ENCODE measurements at regions not wholly inside any gene's neighbourhood (a gene's known extent, or its start where the extent isn't known, plus 50 kb on each side); places are given as distances from the start of the nearest gene placed in this dataset.

DNA sequence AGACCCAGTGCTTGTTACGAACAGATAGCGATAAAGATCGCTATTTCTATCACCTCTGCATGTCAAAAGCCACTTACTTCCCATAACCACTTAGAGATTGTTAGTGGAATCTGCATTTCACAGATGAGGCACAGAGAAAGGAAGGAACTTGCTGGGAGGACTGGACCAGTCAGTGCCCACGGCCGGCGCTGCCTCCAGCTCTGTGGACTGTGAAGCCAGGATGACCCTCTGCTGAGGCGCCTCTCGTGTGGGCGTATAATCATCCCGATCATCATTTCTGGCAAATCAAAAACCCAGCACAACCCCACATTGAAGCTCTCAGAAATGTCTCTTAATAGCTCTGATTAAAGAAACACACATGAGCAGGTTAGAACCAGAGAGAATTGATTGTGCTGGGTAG lies 61.5 kb upstream of the ADRA2C start:
- no peak for DNase-seq

DNA sequence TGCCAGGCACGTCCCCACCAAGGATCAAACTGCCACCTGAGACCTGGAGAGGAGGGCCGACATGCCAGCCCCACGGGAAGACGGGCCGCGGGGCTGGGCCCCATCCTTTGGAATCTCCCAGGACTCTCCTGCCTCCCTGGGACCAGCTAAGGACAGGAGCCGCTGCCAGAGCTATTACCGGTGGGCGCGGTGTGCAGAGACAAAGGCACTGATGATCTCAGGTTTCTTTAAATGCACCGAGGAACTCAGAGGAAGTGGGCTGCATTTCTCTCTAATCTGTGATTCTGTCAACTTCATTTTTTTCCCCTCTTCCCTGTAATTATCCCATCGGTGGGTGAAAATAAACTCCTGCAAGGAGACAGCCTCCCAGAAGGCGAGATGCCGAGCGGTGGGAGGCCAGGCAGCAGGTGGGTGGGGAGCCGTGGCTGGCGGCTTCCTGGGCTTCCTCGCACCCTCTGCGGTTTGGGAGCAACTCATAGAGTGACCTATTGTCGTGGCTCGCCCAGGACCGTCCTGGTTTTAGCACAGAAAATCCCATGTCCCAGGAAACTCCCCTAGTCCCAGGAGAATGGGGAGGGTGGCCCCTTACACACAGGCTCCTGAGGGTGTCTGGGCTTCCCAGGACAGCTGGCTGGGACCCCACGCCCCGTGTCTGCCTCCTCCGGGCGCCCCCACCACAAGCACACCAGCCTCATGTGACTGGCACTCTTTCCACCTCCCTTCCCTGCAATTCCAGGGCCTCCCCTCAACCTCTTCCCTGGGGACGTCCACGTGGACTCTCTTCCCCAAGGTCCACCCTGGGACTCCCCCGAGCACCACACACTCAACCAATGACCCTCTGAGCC lies 62.3 kb upstream of the ADRA2C start:
- no peak for DNase-seq

DNA sequence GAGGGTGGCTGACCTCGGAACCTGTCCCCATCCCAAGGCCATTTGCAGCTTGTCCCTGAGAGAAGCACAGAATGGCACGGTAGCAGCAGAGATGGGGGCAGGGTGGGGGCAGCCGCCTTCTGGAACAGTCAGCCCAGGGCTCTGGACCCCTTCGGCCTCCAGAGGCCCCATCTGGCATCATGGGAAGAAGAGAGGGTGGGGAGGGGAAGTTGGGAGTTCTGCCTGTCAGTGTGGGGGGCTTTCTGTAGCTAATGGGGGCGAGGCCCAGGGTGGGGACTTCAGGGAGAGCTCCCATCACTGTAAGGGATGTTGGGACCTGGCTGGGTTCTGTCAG lies 62.9 kb upstream of the ADRA2C start:
- no peak for DNase-seq

DNA sequence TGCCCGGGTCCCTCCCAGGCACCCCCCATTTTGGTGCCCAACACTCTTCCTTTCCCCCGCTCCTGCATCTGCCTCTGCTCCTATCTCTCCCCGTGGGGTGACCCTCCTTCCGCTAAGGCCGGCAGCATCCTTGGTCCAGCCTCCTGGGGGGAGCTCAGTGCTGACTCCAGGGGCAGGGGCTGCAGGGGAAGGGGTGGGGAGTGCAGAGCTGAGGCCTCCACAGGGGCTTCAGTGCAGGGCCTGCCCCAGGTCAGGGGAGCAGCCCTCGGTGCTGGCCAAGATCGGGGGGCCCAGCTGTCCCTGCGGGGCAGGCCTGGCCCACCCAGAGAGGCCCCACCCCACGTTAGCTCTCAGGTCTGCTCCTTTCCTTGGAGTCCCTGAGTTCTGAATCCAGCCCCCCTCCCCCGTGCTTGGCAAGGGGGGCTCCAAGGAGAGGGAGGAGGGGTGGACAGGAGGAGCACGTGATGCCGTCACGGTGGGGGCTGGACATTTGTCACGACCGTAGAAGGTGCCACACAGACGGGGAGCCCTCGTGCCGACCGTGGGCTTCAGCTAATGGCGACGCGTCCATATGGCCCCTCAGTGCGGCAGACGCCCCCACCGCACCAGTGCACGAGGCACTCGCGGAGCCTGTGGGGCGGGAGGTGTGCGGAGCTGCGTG lies 63.5 kb upstream of the ADRA2C start:
- DNase-seq, result no peak

DNA sequence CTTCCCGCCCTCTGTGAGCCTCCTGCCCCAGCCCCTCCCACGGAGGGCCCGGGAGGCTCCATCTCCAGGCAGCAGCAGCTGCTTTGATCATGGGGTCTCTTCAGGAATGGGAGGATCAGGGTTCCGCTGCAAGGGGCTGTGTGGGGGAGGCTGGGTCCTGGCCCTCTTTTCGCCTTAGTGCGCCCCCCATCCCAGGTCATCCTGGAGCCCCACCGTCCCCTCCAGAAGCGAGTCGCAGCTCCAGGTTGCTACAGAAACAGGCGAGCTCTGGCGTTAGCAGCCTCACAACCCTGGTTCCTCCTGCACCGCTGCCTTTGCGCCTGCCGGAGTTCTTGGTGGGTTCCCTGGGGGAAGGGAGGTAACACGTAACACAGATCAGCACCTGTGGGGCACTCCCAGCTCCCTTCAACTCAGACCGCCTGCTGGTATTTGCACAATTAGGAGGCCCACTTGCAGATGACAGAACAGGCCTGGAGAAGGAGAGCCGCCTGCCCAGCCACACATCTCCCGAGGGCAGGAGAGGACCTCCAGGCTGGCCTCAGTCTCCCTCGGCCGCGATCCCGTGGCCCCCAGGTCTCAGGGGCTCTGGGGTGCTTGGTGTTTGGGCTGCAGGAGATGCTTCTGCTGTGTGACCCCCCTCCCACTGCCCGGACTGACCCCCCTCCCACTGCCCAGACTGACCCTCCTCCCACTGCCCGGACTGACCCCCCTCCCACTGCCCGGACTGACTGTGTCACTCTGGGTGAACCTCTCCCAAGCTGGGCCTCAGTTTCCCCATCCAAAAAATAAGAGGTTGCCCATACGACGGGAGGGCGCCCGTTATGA lies 64.2 kb upstream of the ADRA2C start:
- DNase-seq, result no peak

DNA sequence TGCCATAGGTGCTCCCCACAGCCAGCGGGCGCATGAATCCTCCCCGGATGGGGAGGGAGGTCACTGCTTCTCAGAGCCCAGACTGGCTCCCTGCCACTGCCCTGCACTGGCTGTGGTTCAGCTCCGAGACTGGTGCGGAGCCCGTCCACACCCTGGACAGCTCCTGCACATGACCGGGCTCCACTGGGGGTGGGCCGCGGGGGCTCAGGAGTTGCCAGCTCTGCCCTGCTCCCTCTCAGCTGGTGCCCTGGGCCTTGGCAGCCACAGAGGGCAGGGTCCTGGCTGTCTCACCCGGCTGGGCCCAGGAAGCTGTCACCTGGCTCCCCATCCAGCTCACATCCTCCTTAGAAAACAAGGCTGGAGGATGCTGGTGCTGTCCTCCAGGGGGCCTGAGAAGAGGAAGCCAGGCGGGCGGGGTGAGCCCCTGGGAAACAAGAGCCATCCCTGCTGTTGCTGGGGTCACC lies 64.9 kb upstream of the ADRA2C start:
- no peak for DNase-seq

DNA sequence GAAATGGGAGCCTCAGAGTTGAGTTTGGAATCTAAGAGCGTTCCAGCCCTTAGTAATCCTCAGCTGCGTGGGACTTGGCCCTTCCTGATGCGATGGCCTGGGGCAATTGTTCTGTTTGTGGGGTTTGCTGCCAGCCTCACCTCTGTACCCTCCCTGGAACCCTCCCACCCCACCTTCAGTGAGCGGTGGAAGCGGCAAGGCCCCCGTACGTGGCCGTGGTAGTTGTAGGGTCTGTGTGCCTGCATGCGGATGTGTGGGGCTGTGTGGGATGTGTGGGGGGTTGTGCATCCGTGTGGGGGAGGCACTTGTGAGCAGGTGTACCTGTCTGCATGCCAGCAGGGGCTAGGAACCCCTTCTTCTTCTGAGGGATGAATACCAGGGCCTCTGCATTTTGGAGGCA lies 65.4 kb upstream of the ADRA2C start:
- DNase-seq, result no peak

DNA sequence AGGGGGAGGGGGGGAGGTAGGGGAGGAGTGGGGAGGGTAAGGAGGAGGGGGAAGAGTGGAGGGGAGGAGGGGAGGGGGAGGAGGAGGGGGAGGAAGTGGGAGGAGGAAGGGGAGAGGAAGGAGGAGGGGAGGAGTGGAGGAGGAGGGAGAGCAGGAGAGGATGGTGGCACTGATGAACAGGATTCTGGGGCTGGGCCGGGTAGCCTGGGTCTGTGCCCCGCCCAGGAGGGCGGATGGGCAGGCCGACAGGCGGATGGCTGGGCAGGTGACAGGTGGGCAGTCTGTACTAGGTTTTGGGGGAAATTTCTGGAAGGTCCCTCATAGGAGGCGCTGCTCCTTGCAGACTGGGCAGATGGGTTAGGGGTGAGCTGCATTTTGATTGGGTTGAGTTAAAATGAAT lies 66.0 kb upstream of the ADRA2C start:
- no peak for DNase-seq

DNA sequence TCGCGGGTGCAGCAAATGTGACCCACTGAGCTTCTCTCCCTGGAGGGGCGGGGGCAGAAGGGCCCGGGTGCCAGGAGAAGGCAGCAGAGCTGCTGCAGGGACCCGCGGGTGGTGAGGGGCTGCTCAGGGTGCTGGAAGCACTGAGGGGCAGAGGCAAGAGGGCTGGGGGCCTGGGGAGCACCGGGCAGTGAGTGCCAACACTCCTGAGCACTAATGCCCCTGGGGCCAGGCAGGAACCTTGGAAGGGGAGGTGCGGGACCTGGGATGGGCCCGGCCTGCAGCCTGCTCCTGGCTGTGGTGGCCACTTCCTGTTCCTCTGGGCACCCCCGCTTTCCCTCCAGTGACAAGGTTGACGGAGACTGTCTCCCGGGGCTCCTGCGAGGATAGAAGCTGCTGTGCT lies 66.5 kb upstream of the ADRA2C start:
- no peak for DNase-seq

DNA sequence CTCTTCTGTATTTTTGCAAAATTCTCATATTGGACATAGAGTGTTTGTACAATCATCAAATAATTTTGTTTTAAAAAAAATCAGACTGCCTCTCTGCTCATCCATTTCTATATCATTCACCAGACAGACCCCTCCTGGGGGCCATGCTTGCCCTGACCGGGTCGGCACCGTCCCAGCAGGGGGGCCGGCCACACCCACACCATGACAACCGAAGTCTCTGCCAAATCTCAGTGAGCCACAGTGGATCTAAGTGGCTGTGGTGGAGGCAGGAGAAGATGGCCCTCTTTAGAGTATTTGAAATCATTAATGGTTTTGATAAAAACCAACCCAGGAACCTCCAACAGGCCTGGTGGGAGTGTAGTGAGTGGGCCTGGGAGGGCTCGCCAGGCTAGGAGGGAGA lies 66.9 kb upstream of the ADRA2C start:
- DNase-seq, result no peak

DNA sequence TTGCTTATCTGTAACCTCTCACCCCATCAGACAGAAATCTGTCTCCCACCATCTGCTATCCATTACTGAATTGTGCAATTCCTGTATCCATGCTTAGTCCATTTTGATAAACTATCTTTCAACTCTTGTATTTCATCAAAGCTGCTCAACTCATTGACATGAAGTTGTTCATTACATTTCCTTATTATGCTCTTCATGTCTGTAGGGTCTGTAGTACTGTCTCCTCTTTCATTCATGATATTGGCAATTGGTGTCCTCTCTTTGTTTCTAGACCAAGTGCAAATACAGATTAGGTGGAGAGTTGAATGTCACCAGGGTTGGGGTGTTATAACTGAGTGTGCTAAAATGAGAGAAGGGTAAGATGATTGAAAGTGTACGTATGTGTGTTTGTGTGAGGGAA lies 69.2 kb upstream of the ADRA2C start:
- DNase-seq, result no peak

DNA sequence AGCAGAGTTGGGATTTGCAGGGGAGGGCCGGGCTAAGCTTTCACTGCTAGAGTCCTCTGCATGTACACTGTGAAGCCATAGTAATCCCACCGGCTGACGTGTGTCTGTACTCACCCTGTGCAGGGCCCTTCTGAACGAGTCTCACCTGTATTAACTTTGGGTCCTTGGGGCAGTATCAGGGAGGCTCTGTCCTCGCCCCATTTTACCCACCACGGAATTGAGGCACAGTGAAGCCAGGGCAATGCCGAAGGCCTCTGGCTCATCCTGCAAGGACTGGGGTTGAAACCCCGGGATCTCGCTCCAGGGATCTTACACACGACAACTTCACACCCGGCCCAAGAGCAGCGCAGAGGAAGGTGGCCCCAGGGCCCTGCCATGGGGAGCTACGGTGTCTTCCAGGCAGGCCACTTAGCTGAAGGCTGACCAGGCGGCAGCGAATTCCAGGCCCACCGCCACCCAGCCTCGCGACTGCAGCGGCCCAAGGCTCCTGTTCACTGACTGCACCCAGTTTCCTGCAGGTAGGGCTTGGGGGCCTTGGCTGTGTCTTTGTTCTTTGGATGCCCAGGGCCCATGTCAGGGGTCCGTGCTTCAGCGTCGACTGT lies 75.5 kb upstream of the ADRA2C start:
- no peak for DNase-seq

DNA sequence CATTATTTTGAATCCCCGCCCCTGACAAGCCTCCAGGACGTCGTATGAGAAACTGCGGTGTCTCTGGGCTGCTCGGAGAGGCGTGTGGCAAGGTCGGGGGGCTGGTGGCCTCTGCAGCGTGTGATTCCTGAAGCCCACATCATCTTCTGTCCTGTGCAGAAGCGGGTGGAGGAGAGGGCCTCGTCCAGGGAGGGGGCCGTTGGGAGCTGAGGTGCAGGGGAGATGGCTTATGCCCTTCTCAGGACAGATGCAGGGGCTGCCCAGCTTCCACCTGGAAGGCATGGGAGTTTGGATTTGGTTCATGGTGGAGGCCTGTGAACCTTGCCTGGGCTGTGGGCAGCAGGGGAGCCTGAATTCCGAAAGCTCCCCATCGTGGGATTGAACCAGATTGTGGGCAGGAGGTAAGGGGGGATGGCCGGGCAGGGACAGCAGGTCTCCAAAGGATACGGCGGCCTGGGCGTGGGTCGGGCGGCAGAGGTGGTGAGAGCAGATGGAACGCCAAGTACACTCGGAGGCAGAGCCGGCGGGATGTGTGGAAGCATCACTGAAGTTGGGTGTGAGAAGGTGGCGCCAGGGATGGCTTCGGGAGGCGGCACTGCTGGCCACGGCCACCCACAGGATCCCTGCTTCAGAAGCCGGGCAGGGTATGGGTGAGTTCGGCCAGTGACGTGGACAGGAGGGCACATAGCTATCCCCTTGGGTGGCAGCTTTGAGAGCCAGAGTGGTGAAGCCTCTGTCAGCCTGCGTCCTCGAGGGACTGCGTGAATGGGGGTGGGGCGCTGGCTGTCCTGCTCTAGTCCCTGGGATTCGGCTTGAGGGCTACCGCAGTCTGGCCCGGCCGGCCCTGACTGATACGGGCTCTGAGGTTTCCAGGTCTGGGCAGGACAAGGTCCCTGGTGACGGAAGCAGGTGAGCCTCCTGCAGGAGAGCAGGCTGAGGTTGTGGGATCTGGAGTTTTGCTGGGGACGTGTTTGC lies 76.3 kb upstream of the ADRA2C start:
- DNase-seq, result no peak

DNA sequence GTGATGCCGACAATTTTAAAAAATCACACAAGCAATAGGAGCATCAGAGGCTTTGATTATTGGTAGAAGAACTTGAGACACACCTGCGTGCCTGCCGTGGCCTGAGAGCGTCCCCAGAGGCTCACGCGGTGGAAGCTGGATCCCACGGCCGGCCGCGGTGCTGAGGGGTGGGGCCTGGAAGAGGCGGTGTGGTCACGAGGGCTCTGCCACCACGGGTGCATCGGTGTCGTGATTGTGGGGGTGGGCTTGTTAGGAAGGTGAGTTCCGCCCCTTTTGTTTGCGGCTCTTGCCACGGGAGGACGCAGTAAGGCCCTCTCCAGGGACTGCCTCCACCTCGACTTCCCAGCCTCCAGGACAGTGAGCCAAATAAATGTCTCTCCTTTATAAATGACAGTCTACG lies 77.2 kb upstream of the ADRA2C start:
- DNase-seq, result no peak

DNA sequence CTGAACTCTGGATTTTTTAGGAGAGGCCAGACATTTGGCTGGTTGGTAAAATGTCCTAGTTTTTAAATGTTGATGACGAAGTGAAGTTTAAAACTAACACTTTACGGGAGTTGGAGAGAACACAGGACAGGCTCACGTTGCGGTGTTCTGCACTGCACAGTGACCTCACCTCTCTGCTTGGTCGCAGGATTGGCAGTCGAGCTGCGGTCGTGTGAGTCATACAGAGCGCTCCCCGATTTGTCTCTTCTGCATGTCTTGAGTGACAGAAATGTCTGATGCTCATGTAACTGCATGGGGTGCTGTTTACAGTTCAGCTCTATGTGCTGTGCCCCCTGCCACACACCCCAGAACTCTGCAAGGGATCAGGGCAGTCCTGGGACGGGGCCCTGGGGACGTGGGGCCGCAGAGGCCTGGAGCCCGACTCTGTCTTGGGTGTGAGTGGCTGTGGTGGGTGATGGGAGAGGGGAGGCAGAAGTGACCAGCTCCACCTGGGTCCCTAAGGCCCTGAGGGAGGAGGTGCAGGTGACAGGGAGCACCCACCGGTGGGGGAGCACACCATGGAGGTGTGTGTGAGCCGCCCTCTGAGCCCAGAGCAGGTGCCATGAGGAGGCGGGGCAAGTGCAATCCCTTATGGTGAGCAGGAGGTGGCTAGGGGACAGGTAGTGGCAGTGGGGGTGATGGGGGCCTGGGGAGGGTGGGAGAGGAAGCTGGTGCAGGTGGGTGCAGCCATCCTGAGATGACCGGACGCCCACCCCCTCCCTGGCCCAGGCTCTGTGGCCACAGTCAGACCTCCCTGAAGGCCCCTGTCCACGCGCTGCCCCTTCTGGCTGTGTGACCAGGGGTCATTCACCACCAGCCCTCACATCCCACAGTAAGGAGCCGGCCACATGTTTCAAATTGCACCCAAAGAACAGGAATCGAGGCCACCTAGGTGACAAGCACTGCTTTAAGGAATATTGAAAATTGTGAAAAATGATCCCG lies 77.9 kb upstream of the ADRA2C start:
- no peak for DNase-seq

DNA sequence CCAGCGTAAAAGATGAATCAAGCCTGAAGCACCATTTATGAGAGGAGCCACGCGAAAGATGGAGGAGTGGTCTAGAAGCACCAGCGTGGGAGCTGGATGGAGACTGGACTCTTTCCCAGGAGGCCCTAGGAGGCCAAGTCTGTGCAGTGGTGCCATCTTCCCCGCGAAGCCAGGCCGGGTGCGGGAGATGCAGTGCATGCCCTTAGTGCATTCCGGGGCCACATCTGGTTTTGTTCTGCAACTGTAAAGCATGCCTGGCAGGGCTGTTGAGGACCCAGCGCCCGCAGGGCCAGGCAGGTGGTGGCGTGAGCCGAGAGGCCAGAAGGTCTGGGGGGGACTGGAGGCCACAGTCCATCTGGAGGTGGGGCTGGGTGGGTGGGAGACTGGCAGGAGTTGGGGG lies 78.6 kb upstream of the ADRA2C start:
- DNase-seq, result no peak

DNA sequence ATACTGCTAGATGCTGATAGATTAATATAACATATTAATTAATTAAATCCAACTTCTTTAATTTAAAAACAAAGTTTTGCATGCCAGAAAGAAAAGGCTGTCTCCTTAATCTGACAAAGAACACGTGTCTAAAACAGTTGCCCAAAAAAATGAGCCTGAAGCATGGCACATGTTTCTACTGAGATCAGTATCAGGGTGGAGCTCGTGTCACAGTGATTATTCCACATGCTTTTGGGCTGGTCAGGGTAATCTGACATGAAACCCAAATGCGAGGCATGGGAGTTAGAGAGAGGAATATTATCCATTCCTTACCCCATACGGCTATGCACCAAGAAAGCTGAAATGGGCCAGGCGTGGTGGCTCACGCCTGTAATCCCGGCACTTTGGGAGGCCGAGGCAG lies 79.4 kb upstream of the ADRA2C start:
- DNase-seq, result no peak

DNA sequence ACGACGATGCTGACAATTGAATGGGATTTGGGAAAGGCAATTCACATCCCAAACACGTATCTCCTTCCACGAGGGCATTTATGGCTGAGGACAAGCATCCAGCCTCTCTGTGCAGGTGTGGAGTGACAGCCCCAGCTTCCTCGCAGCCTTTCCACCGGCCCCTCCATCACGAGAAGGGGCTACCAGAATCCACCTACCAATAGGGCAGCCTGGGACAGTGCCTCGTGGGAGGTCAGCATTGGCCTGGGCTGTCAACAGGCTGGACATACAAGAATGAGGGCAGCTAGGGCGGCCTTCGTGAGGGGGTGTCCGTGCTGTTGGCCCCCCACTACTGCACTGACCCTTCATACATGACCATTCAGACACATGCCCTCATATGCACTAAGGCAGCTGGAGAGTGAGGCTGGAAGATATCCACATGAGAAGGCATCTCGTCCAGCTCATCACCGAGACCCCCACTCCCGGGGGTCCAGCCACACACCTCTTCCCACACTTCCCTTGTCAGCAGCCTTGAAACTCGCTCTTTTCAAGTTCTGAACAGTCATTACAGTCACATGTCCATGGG lies 81.0 kb upstream of the ADRA2C start:
- no peak for DNase-seq

DNA sequence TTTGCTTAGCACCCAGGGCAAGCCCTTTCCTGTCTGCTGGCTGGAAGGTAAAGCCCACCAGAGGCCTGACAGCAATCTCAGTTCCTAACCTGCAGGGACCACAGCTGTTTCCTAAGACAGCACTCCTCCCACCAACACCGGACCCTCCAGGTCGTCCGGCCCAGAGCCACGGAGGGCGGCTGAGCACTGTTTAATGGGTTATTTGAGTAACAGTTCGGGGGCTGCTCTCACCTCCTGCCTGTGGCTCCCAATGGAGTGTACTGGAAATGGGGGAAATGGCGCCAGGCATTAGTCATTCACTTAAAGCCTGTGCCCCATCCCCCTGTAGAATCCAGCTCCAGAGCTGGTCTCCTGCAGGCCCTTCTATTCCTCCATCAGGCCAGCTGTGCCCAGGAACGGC lies 81.6 kb upstream of the ADRA2C start:
- no peak for DNase-seq

DNA sequence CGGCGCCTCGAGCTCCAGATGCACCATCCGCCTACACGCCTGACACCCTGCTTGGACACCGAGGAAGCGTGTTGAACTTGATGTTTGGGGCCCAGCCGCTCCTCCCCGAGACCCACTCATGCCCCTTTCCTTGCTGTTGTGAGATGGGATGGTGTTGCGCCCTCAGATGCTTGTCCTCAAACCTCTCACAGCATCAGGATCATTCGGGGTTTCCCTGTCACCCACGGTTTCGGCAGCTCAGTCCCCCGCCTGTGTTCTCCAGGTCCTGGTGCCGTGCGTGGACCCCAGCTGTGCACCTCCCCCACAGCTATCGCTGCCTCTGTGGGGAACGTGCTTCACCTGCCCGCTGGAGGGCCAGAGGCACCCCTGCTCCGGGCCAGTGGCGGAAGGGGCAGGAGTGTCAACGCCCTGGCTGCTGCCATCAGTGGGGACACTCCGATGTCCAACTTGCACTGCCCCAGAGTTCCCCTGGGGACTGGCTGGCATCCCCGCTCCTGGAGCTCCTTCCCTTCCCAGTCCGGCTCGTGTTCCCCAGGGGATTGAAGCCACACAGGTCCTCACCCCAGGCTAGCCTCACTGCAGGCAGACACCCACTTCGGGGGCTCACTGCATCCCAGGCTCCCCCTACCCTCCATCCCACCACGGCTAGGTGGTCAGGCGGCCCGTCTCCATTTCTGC lies 82.3 kb upstream of the ADRA2C start:
- no peak for DNase-seq
